Activated CD8-positive, alpha-beta T cell treated with anti-CD3 and anti-CD28 coated beads for 36 hours (primary cell): ENCODE measurements at regions not wholly inside any gene's neighbourhood (a gene's known extent, or its start where the extent isn't known, plus 50 kb on each side); places are given as distances from the start of the nearest gene placed in this dataset.

Source experiments
- ATAC-seq: fragments of 200-7000 bp; cut with Tn5 transposase; one replicate; pipeline ENCODE4 v1.10.0; 2021; ENCODE audit warnings: mild to moderate bottlenecking, moderate library complexity
- CTCF ChIA-PET: fragments of 350-600 bp; sonication (Branson Sonifier 250); formaldehyde crosslinking; loops from one replicate; lab custom pipeline; 2021; ENCODE audit warnings: antibody characterized with exemption; lab: Charles Lee
- POLR2A ChIA-PET: fragments of 350-600 bp; sonication (Branson Sonifier 250); formaldehyde crosslinking; loops from one replicate; lab custom pipeline; 2021; ENCODE audit warnings: antibody characterized with exemption; lab: Charles Lee
- DNase-seq: peaks from one replicate; pipeline ENCODE4 v3.0.0-alpha.2; 2020
- H3K27ac Mint-ChIP-seq: one replicate; pipeline ENCODE4 v1.8.0; 2021; ENCODE audit warnings: mild to moderate bottlenecking, mixed read lengths
- H3K27me3 Mint-ChIP-seq: one replicate; pipeline ENCODE4 v1.8.0; 2021; ENCODE audit warnings: mixed read lengths
- H3K36me3 Mint-ChIP-seq: one replicate; pipeline ENCODE4 v1.8.0; 2021; ENCODE audit warnings: low read depth, mixed read lengths
- H3K4me1 Mint-ChIP-seq: one replicate; pipeline ENCODE4 v1.8.0; 2021; ENCODE audit warnings: low read depth, mixed read lengths
- H3K4me3 Mint-ChIP-seq: one replicate; pipeline ENCODE4 v1.8.0; 2021; ENCODE audit warnings: mild to moderate bottlenecking, moderate library complexity, mixed read lengths
- H3K9me3 Mint-ChIP-seq: one replicate; pipeline ENCODE4 v1.8.0; 2021; ENCODE audit warnings: mixed read lengths
- intact Hi-C: fragments of 100-400 bp; cut with micrococcal nuclease; formaldehyde crosslinking; loops from one replicate; pipeline ENCODE4 v1.10.0; 2022
- TF ChIP-seq, protein P1 (sequence below): fragments of 200-600 bp; IDR thresholded peaks from one replicate; pipeline ENCODE4 v1.8.0; 2022; ENCODE audit warnings: antibody characterized with exemption, mild to moderate bottlenecking

GRCh38 chr10:3554121-3554522, 230.9 kb downstream of the KLF6 start:
- ChIA-PET POLR2A (interaction anchor here (0.6 to 1.2 kb wide), 2 partner anchors 64 to 134 kb away, joined by 3 read pairs; no protein-coding TSS in a partner anchor), CTCF (no interaction called here)
- H3K4me1 Mint-ChIP-seq, result peaks cover 13% of the 10 kb centered on the region
- H3K27me3 Mint-ChIP-seq, result peaks cover 7% of the 10 kb centered on the region
- intact Hi-C loops, result no loop called here
- DNase-seq, result peak; percentile 7
- TF ChIP-seq, protein P1, sequence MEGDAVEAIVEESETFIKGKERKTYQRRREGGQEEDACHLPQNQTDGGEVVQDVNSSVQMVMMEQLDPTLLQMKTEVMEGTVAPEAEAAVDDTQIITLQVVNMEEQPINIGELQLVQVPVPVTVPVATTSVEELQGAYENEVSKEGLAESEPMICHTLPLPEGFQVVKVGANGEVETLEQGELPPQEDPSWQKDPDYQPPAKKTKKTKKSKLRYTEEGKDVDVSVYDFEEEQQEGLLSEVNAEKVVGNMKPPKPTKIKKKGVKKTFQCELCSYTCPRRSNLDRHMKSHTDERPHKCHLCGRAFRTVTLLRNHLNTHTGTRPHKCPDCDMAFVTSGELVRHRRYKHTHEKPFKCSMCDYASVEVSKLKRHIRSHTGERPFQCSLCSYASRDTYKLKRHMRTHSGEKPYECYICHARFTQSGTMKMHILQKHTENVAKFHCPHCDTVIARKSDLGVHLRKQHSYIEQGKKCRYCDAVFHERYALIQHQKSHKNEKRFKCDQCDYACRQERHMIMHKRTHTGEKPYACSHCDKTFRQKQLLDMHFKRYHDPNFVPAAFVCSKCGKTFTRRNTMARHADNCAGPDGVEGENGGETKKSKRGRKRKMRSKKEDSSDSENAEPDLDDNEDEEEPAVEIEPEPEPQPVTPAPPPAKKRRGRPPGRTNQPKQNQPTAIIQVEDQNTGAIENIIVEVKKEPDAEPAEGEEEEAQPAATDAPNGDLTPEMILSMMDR, result no peak
- peak overlapping the region; percentile 22 for H3K27ac Mint-ChIP-seq
- H3K9me3 Mint-ChIP-seq, result no peaks in the 10 kb centered on the region
- ATAC-seq, result peak; percentile 49
- no peaks in the 10 kb centered on the region for H3K36me3 Mint-ChIP-seq
- peak overlapping the region; percentile 51 for H3K4me3 Mint-ChIP-seq

GRCh38 chr10:3552281-3552680, 232.7 kb downstream of the KLF6 start:
- H3K27me3 Mint-ChIP-seq, result peaks cover 5% of the 10 kb centered on the region
- CTCF ChIA-PET, result no interaction called here

GRCh38 chr10:3551761-3552160, 233.2 kb downstream of the KLF6 start:
- TF ChIP-seq, protein P1, result no peak
- no peaks in the 10 kb centered on the region for H3K36me3 Mint-ChIP-seq
- ChIA-PET POLR2A (interaction anchor here (1.6 kb wide), 1 partner anchor 10 kb away, joined by 3 read pairs; no protein-coding TSS in a partner anchor), CTCF (no interaction called here)
- no peak for ATAC-seq
- no peak for DNase-seq
- H3K4me1 Mint-ChIP-seq, result peaks cover 13% of the 10 kb centered on the region
- no peak overlapping the region for H3K4me3 Mint-ChIP-seq
- H3K27me3 Mint-ChIP-seq, result peaks cover 5% of the 10 kb centered on the region
- H3K27ac Mint-ChIP-seq, result no peak overlapping the region
- intact Hi-C loops, result no loop called here
- H3K9me3 Mint-ChIP-seq, result peaks cover 2% of the 10 kb centered on the region

More at GRCh38 chr10:3552281-3552680, 232.7 kb downstream of the KLF6 start:
- Mint-ChIP-seq H3K36me3 (no peaks in the 10 kb centered on the region), H3K9me3 (peaks cover 2% of the 10 kb centered on the region), H3K27ac (no peak overlapping the region), H3K4me3 (no peak overlapping the region), H3K4me1 (peaks cover 13% of the 10 kb centered on the region)
- TF ChIP-seq, protein P1, result no peak
- DNase-seq (no peak), ATAC-seq (no peak)
- POLR2A ChIA-PET, result interaction anchor here (1.6 kb wide), 1 partner anchor 10 kb away, joined by 3 read pairs; no protein-coding TSS in a partner anchor
- intact Hi-C loops, result no loop called here

- DNase-seq (no peak), ATAC-seq (no peak)
- Mint-ChIP-seq H3K36me3 (no peaks in the 10 kb centered on the region), H3K27ac (no peak overlapping the region), H3K27me3 (peaks cover 2% of the 10 kb centered on the region), H3K9me3 (peaks cover 4% of the 10 kb centered on the region), H3K4me3 (no peak overlapping the region), H3K4me1 (peaks cover 2% of the 10 kb centered on the region)
- ChIA-PET CTCF (no interaction called here), POLR2A (no interaction called here)
- intact Hi-C loops, result no loop called here
- TF ChIP-seq, protein P1, result no peak
These were observed 235.9 kb downstream of the KLF6 start for GRCh38 chr10:3549118-3549517.

GRCh38 chr10:3548702-3549101, 236.3 kb downstream of the KLF6 start:
- no peak overlapping the region for H3K4me3 Mint-ChIP-seq
- H3K36me3 Mint-ChIP-seq, result no peaks in the 10 kb centered on the region
- H3K4me1 Mint-ChIP-seq, result no peaks in the 10 kb centered on the region
- H3K27ac Mint-ChIP-seq, result no peak overlapping the region
- intact Hi-C loops, result no loop called here
- ATAC-seq, result no peak
- ChIA-PET POLR2A (no interaction called here), CTCF (no interaction called here)
- DNase-seq, result no peak
- H3K9me3 Mint-ChIP-seq, result peaks cover 4% of the 10 kb centered on the region
- TF ChIP-seq, protein P1, result no peak
- H3K27me3 Mint-ChIP-seq, result peaks cover 2% of the 10 kb centered on the region
